GM21529 (cell line): ENCODE measurements at regions not wholly inside any gene's neighbourhood (a gene's known extent, or its start where the extent isn't known, plus 50 kb on each side); places are given as distances from the start of the nearest gene placed in this dataset.
"Not testable (repeated sequence)": the region's sequence is repeated elsewhere in the genome, so short reads cannot be mapped to it uniquely, and the experiment has no call there.

ENCODE experiments used
- ATAC-seq: cut with Tn5 transposase; IDR thresholded peaks from one replicate; pipeline ENCODE4 v1.9.1; 2021; ENCODE audit not compliant: unreplicated experiment

DNA sequence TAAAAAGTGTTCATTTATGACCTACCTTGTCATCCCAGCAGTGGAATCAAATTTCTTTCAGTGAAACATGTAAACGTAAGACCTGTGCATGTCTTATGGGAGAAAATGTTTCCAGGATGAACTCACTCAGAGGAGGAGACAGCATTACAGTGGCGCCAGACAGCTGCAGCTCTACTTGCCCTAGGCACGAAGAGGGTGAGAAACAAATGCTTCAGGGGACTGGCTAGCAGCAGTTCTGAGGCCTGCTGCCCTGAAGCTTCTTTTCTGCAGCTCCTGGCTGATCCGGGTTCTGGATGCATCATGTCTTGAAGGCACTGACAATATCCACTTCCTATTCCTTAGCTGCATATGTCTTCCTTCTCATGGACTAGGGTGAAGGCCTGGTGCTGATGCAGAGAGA is 120.2 kb downstream of the QRSL1 start:
- ATAC-seq: no peak

DNA sequence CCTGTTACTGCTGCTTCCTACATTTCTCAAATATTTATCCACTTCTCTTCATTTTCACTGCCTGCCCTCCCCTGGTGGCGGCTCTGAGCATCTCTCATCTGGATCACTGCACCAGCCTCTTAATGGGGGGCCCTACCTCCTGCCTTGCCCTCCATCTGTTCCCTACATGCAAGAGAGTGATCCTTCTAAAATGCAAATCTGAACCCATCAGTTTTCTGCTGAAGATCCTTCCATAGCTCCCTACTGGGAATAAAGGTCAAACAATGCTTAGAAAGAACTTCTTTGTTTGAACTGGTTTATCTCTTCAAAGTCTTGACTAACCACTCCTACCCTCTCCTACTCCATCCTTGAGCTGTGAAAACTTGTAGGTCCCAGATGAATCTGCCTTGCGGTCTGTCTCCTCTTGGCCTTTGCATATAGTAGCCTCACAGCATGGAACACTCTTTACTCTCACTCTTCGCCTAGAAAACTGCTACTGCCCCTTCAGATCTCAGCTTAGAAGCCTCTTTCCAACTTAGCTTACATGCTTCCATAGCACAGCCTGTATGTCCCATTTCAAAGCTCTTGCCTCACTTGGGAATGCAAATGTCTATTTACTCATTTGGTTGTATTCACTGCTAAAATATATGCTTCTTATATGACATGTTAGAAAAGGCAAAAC is 119.3 kb downstream of the QRSL1 start:
- ATAC-seq: no peak

GRCh38 chr6:106747139-106747538 is 117.8 kb downstream of the QRSL1 start:
- ATAC-seq: no peak

DNA sequence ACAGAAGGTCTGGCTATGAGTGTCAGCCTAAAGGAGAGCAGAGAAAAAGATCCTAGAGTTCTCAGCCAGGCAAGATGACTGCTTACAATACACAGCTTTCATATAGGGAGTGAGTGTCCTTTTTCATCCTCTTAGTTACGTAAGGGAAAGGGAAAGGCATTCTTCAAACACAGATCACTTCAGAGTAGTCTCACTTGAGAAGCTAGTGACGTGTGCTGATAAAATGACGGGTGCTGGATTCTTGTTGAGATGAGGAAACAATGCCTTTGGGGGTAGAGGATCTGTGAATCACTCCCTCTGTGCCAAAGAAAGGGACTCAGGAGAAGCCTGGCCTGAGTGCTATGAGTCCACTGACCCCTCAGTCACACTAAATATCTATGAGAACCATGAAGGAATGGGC is 117.3 kb downstream of the QRSL1 start:
- ATAC-seq: no peak

GRCh38 chr6:106745824-106746582 is 116.6 kb downstream of the QRSL1 start:
- ATAC-seq: no peak

- ATAC-seq: no peak
Measured at GRCh38 chr6:106745197-106745770, 115.9 kb downstream of the QRSL1 start.

DNA sequence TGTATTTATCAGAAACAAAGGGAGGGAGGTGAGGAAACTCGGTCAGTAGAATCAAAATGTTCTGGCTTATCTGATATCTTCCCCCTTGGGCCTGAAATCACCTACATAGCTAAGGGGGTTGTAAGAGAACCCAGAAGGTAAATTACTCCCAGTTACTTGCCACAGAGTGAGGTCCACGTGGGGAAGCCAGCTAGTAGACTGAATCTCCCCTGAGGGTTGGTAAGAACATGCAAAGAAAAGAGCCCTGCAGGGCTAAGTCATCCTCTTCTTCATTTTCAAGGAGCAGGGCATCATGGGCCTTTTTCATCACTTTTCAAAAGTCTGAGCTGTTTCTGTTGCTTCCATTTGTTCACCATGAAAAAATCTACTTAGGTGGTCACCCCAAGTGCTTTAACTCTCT is 115.4 kb downstream of the QRSL1 start:
- ATAC-seq: no peak

DNA sequence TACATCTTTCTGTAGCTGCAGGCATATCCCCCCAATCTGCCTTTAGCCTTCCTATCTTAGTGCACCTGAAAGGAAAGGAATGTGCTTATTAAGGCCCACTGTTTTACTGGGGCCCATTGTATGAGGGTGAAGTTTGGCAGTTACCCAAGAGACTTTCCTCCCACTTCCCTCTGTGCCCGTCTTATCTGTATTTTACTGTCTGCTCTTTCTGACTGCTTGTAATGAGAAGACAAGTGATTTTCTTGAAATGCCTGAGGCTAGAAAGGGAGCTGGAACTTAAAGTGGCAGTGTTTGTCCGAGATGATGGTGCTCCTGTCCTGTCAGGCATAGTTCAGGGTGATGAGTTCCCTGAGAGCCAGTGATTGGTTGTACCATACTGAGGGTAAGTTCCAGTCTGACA is 114.7 kb downstream of the QRSL1 start:
- ATAC-seq: not testable (repeated sequence)

DNA sequence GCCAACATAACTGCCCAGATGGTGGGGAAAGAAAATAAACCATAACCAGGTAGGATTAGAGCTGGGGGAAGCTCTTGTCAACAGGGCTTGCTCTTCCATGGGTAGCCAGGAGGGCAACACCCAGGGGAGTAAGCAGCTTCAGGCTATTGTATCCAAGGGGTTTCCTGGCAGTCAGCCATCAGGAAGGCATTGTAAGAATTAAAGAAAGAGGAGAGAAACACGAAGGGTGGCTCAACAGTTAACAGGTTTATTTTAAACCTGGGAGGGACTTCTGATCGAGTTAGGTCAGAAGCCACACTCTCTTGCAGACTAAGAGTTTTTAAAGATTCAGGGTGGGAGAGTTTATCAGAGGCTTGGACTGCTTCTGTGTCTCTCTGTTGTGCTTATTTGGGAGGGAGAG is 114.2 kb downstream of the QRSL1 start:
- no peak for ATAC-seq

DNA sequence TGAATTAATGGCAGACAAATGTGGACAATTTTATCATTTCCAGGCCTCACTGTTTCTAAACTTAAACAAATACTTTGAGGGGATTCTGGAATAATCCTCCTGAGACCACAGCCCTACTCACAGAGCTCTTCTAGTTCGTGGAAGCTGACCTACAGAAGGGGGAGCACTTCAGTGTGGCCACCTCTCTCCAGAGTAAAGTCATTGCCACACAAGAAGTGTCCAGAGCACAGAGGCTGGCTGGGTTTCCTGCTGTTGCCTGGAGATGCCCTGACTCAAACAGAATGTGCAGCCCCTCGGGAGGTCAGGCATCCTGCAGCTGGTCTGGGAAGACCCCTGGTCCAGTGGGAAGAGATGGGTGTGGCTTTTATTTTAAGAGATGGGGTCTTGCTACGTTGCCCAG is 110.9 kb downstream of the QRSL1 start:
- no peak for ATAC-seq

DNA sequence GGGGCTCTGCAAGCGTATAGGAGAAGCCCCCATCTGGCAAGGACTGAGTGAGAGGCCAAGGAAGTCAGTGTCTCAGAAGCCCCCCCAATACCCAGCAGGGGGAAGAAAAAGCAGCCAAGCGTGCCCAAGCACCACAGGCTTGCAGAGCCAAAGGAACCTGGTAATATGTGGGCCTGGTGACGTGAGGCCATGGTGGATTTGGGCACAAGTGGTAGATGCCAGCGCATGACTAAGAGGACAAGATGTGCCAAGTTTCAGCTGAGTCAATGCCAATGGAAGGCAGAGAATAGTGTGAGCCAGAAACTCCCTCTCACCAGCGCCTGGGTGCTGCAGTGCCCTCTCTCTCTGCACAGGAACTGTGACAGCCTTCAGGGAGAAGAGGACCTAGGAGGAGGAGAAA is 110.0 kb downstream of the QRSL1 start:
- ATAC-seq: no peak

- ATAC-seq: no peak
Measured at GRCh38 chr6:106736502-106736901, 107.1 kb downstream of the QRSL1 start.

- ATAC-seq: no peak
Measured at GRCh38 chr6:106735828-106736227, 106.5 kb downstream of the QRSL1 start.

DNA sequence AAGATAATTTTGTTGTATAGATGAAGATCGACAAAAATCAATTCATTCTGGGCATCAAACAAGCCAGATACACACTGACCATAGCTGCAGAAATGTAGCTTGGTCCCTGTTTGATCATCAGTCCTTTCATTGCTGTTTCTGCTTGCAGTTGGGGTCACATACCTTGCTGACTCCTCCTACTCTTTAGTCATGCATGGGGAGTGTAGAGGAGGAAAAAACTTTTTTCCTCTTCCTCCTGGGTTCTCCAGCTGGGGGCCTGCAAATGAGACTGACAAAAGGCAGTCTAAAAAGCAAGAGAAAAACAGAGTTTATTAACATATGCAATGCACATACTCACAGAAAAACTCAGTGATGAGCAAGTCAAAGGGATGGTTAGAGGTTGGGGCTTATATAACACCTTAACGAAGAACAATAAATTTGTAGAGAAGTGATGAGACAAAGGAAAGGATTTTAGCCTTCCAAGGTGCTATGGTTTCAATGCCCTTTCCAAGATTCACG is 105.8 kb downstream of the QRSL1 start:
- ATAC-seq: no peak

DNA sequence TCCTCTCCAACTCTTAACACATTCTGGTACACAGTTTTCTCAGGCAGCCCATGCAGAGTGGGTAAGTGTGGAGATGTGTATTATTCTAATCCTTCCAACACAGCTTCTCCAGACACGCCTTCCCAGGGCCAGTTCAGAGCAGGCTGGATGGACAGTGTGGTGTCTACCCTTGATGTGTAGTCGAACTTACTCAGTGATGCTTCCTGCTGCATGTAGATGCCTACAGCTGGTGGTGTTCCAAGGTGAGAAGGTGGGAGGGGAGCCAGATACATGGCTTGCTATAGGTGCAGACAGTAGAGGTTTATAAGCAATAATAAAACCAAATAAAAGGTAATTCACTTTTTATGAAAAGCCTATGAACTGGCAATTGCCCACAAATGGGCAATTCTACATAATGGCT is 104.0 kb downstream of the QRSL1 start:
- no peak for ATAC-seq

DNA sequence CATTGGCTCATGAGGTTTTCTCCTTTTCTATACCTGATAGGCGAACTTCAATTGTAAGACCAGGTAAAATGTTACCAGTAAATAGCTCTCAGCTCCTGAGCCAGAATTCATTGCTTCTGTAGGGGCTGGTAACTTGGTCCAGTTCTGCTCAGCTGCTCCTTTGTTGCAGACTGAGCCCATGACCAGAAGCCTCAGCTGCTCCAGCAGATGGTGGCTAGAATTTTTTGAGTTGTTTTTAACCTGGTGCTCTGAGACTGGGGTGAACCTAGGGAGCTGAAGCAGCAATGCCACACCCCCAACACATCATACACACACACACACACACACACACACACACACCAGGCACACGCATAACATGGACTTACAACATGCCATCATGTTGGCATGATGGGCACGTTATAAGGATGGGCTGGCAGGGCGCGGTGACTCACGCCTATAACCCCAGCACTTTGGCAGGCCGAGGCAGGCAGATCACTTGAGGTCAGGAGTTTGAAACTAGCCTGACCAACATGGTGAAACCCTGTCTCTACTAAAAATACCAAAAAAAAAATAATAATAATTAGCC is 103.1 kb downstream of the QRSL1 start:
- ATAC-seq: no peak

DNA sequence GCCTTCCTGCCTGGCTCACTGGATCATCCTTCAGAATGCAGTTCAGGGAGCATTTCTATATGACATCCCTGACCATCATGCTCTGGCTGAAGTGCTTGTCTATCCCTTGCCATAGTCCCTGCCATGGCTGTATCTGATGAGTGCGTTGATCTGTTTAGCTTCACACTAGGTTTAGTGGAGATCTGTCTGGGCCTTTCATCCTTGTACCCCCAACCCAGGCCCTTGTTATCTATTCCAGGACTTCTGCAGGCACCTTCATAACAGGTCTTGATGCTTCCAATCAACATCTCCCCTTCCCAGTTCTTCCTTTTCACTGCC is 102.4 kb downstream of the QRSL1 start:
- no peak for ATAC-seq

DNA sequence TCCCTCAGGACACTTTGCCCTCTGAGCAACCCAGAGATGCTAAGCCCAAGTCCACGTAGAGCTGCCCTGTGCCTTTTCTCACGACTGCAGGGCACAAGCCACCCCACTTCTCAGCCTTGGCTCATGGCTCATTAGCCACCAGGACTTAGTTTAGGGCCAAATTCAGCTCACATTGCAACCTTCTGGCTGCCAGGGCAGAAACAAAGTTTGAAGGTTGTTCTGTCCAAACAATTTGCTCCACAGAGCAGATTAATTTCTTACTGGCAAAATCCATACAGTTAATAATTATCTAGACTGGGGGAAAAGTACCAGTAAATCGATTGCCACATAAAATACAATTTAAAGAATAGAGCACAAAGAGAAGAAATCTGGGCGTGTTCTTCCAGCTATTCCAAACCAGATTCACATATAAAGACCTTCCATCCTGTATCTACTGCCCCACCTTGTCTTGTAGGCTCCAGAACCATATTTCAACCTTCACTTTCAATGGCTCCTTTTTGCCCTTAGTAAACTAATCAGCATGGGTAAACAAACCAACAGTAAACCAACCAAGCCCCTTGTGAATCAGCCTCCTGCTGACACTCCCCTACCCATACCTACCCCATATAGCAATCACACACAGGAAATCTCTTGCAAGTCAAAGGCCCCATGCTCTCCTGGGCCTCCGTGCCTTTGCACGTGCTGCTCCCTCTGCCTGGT is 101.9 kb downstream of the QRSL1 start:
- ATAC-seq: no peak

GRCh38 chr6:106730718-106731117 is 101.3 kb downstream of the QRSL1 start:
- no peak for ATAC-seq

- no peak for ATAC-seq
Measured at GRCh38 chr6:106730264-106730663, 100.9 kb downstream of the QRSL1 start.

DNA sequence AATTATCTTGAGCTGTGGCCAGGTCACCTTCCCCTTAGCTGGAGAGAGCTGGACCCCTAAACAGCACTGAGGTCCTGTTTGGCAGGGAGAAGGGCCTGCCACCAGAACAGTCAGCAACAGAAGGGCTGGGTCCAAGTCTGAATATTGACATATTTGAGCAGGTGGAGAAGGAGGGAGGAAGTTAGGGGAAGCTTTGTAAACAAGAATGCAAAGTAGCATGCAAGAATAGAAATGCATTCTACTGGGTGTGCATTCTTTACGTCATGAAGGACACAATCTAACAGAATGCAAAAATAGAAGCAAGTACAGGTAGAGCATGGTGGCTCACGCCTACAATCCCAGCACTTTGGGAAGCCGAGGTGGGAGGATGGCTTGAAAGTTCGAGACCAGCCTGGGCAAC is 100.5 kb downstream of the QRSL1 start:
- no peak for ATAC-seq
